Kidney (tissue), 13 donors: ENCODE measurements at regions not wholly inside any gene's neighbourhood (a gene's known extent, or its start where the extent isn't known, plus 50 kb on each side); places are given as distances from the start of the nearest gene placed in this dataset.
A peak's percentile ranks its signal among the peaks of the same experiment; 100 is the strongest.

ENCODE experiments used
- DNase-seq, 5 donors: peaks; one replicate each; pipeline ENCODE4 v3.0.0-alpha.2; 2013 to 2020
- FAIRE-seq: peaks from 2 replicates; lab custom pipeline; 2012; peaks lifted over from hg19 to GRCh38; lab: Jason Lieb, UNC
- H3K27ac ChIP-seq, 2 donors: one replicate each; pipeline ENCODE4 v1.7.0; 2013; ENCODE audit warnings: low read depth in 2 of 2, low read length in 2 of 2, inconsistent platforms in 1 of 2
- H3K27me3 ChIP-seq: one replicate; pipeline ENCODE4 v1.7.1; 2013; ENCODE audit warnings: low read length, inconsistent platforms; ENCODE audit not compliant: control insufficient read depth, insufficient read depth
- H3K36me3 ChIP-seq, 3 donors: one replicate each; pipeline versions ENCODE4 v1.7.0 to v1.7.1; 2013; ENCODE audit warnings: low read length in 3 of 3, control low read depth in 1 of 3, inconsistent platforms in 1 of 3; ENCODE audit not compliant: insufficient read depth in 3 of 3, control insufficient read depth in 2 of 3
- H3K4me1 ChIP-seq, 3 donors: one replicate each; pipeline versions ENCODE4 v1.7.0 to v1.7.1; 2013; ENCODE audit warnings: low read length in 3 of 3, inconsistent platforms in 1 of 3, low read depth in 1 of 3; ENCODE audit not compliant: control insufficient read depth in 2 of 3, insufficient read depth in 2 of 3
- H3K4me3 ChIP-seq, 3 donors: one replicate each; pipeline versions ENCODE4 v1.7.0 to v1.8.1; 2013; ENCODE audit warnings: low read length in 3 of 3, control low read depth in 1 of 3, inconsistent platforms in 1 of 3
- H3K9ac ChIP-seq, 3 donors: one replicate each; pipeline versions ENCODE4 v1.7.0 to v1.7.1; 2013; ENCODE audit warnings: low read length in 3 of 3, control low read depth in 1 of 3, inconsistent platforms in 1 of 3
- H3K9me3 ChIP-seq, 3 donors: one replicate each; pipeline versions ENCODE4 v1.7.0 to v1.7.1; 2013; ENCODE audit warnings: low read length in 3 of 3, control low read depth in 1 of 3, inconsistent platforms in 1 of 3; ENCODE audit not compliant: control insufficient read depth in 2 of 3, insufficient read depth in 1 of 3
- intact Hi-C: fragments of 100-400 bp; cut with DNase I; formaldehyde crosslinking; loops from one replicate; pipeline ENCODE4 v1.11.1; 2022
- TF ChIP-seq, protein P1 (sequence below): IDR thresholded peaks from 3 replicates; pipeline ENCODE4 v1.5.1; 2012; ENCODE audit warnings: mild to moderate bottlenecking, moderate library complexity, borderline replicate concordance; ENCODE audit not compliant: insufficient read depth; ENCODE audit errors: extremely low read depth
- donor health status: control.
- donor health status: control.
- donor health status: control.
- donor health status: control.
- donor health status: control.
- donor health status: DM: yes; HTN: yes; CAD: no.
- donor health status: Normal renal cell carcinoma (clear cell type).

DNA sequence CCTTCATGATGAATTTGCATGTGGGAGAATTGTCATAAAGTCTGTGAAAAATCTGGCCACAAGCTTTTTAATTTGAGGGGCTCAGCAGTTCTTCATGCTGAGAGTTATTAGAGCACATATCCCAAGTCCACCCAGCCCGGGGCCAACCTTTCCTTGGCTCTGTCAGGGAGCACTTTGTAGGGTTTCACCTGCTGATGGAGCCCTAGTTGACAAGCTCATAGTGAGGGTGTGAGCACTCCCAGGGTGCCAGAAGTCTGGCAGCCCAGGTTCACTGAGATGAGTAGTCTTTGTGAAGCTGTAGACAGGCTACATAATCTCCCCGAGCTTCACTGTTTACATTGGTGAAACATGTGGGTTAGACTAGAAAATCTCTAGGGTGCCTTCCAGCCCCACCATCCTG lies 97.2 kb upstream of the NREP start:
- Histone ChIP-seq H3K9me3 (no peaks in the 10 kb centered on the region), H3K9ac (no peak overlapping the region), H3K4me3 (no peak overlapping the region), H3K36me3 (no peaks in the 10 kb centered on the region), H3K27ac (no peak overlapping the region), H3K27me3 (no peaks in the 10 kb centered on the region), H3K4me1 (no peaks in the 10 kb centered on the region)
- intact Hi-C loops: no loop called here
- DNase-seq (no peak), FAIRE-seq (no peak)
- TF ChIP-seq, protein P1, sequence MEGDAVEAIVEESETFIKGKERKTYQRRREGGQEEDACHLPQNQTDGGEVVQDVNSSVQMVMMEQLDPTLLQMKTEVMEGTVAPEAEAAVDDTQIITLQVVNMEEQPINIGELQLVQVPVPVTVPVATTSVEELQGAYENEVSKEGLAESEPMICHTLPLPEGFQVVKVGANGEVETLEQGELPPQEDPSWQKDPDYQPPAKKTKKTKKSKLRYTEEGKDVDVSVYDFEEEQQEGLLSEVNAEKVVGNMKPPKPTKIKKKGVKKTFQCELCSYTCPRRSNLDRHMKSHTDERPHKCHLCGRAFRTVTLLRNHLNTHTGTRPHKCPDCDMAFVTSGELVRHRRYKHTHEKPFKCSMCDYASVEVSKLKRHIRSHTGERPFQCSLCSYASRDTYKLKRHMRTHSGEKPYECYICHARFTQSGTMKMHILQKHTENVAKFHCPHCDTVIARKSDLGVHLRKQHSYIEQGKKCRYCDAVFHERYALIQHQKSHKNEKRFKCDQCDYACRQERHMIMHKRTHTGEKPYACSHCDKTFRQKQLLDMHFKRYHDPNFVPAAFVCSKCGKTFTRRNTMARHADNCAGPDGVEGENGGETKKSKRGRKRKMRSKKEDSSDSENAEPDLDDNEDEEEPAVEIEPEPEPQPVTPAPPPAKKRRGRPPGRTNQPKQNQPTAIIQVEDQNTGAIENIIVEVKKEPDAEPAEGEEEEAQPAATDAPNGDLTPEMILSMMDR: no peak

DNA sequence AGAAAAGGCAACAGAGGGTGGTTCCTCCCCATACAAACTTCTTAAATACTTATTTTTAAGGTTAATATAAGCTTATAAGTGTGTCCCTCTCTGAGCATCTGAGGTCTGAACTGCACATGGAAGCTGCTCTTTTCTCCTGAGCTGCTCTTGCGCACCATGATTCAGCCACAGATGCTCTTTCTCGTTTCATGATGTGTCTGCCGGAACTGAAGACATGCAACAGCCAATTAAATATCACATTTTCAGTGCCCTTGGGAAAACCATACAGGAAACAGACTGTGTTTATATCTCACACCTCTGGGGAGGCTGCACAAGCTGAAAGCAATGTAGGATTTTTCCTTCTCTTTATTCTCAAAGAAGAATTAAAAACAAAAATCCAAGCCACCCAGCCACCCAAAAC lies 96.8 kb upstream of the NREP start:
- no peak for FAIRE-seq

DNA sequence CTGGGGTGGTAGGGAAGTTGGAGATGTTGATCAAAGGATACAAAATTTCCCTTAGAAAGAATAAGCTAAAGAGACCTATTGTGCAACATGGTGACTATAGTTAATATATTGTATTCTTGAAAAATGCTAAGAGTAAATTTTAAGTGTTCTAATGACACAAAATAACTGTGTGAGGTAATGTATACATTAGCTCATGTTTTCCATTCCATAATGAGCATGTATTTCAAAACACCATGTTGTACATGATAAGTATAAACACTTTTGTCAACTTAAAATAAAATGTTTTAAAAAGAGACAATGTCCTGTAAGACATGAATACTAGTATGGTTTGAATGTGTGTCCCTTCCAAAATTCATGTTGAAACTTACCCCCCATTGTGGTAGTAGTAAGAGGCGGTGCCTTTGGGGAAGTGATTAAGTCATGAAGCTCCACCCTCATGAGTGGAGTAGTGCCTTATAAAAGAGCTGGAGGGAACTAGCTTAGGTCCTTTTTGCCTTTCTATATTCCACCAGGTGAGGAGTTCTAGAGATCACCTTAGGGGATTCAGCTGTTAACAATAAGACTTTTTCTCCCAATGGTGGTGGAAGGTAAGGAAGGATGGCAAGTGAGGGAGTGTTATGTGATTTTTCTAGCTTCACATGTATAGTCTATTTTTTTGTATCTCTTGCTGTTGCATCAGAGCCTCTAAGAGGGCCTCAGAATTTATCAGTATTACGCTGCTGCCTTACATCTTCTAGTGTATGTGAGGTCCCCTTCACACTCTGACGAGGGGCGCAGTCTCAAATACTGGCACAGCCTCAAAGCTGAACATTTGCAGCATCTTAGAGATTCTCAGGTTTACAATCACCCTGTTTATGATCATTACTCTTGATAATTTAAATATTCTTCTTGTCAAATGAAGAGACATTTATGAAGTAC lies 94.9 kb upstream of the NREP start:
- intact Hi-C loops: no loop called here
- Histone ChIP-seq H3K4me1 (no peaks in the 10 kb centered on the region), H3K36me3 (no peaks in the 10 kb centered on the region)

More for the DNA sequence above, 96.8 kb upstream of the NREP start:
- DNase-seq: peak in 1 of 5 donors; percentile 26
- Histone ChIP-seq H3K36me3 (no peaks in the 10 kb centered on the region), H3K4me3 (no peak overlapping the region), H3K27ac (no peak overlapping the region), H3K9me3 (no peaks in the 10 kb centered on the region), H3K4me1 (no peaks in the 10 kb centered on the region), H3K9ac (no peak overlapping the region), H3K27me3 (no peaks in the 10 kb centered on the region)
- TF ChIP-seq, protein P1: no peak
- intact Hi-C loops: no loop called here

More for the DNA sequence above, 94.9 kb upstream of the NREP start:
- FAIRE-seq: no peak
- H3K9ac ChIP-seq: no peak overlapping the region
- H3K27me3 ChIP-seq: no peaks in the 10 kb centered on the region
- DNase-seq: no peak
- TF ChIP-seq, protein P1: no peak
- H3K27ac ChIP-seq: no peak overlapping the region
- no peak overlapping the region for H3K4me3 ChIP-seq
- no peaks in the 10 kb centered on the region for H3K9me3 ChIP-seq
